HG02852 (cell line): ENCODE measurements at regions not wholly inside any gene's neighbourhood (a gene's known extent, or its start where the extent isn't known, plus 50 kb on each side); places are given as distances from the start of the nearest gene placed in this dataset.
"Not testable (repeated sequence)": the region's sequence is repeated elsewhere in the genome, so short reads cannot be mapped to it uniquely, and the experiment has no call there.

Experiments
- ATAC-seq: cut with Tn5 transposase; IDR thresholded peaks from one replicate; pipeline ENCODE4 v1.9.1; 2021; ENCODE audit warnings: mild to moderate bottlenecking, moderate library complexity; ENCODE audit not compliant: unreplicated experiment

DNA sequence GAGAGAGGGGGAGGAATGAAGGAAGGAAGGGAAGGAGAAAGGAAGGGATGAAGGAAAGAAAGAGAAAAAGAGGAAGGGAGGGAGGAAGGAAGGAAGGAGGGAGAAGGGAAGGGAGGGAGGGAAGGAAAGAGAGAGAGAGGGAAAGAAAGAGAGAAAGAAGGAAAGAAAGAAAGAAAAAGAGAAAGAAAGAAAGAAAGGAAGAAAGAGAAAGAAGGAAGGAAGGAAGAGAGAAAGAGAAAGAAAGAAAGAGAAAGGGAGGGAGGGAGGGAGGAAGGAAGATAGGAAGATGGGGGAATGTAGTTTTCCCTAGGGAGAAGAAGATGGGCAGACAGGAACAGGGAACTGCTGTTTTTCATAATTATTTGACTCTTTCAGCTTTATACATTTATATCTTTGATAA lies 115.1 kb upstream of the CXADR start:
- ATAC-seq, result no peak

DNA sequence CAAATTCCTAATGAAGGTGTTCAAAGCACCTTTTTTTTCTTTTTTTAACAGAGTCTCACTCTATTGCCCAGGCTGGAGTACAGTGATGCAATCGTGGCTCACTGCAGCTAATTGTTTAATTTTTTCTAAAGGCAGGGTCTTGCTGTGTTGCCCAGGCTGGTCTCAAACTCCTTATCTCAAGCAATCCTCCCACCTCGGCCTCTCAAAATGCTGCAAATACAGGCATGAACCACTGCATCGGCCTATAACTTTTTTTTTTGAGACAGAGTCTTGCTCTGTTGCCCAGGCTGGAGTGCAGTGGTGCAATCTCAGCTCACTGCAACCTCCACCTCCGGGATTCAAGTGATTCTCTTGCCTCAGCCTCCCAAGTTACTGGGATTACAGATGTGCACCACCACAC lies 113.9 kb upstream of the CXADR start:
- not testable (repeated sequence) for ATAC-seq

DNA sequence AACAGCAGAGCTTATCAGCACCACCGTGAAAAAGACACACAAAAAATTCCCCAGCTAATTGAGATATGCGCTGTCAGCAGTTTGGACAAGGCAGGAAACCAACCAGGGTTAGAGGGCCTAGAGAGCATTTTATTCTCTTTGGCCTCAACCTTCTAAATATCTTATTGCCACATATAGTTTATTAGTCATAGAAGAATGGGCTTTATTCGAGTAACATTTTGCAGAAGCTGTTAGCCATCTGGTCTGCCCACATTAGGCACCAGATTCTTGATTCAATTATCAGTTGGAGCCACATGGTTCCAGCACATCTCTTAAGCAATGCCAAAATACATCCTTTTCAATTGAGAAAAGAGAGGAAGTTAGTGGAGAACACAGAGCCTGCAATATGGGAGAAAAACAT lies 109.9 kb upstream of the CXADR start:
- ATAC-seq, result no peak

DNA sequence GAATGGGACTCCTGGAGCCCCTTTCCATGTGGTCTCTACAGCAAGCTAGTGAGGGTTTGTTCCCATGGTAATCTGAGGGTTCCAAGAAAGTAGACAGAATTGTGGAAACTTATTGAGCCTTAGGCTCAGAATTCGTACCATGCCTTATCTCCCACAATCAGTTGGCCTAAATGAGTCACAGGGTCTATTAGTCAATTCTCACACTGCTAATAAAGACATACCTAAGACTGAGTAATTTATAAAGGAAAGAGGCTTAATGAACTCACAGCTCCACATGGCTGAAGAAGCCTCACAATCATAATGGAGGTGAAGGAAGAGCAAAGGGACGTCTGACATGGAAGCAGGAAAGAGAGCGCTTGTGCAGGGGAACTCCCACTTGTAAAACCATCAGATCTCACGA lies 106.6 kb upstream of the CXADR start:
- ATAC-seq, result no peak

- no peak for ATAC-seq
These were observed 98.1 kb upstream of the CXADR start for GRCh38 chr21:17414766-17415165.

- ATAC-seq, result no peak
These were observed 96.7 kb upstream of the CXADR start for GRCh38 chr21:17416139-17416538.

GRCh38 chr21:17422931-17423330 lies 89.9 kb upstream of the CXADR start:
- no peak for ATAC-seq

DNA sequence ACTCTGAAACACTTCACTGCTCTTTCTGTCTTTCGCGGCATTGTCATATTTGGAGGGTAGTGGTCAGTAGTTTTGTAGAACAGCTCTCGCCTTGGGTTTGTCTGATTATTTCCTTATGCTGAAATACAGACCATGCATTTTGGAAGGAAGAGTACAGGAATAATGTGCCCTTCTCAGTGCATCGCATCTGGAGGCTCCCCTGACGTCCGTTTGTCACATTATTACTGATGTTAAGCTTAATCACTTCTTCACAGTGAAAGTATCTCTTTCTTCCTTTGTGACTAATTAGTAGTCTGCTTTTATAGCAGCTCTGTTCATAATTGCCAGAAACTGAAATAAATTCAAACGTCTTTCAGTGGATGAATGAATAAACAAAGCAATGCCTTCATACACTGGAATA lies 85.7 kb upstream of the CXADR start:
- no peak for ATAC-seq

GRCh38 chr21:17427831-17428483 lies 84.9 kb upstream of the CXADR start:
- peak; percentile 95 for ATAC-seq

- ATAC-seq, result peak; percentile 68
These were observed 84.4 kb upstream of the CXADR start for GRCh38 chr21:17428484-17428869.

- ATAC-seq, result no peak
These were observed 83.9 kb upstream of the CXADR start for GRCh38 chr21:17428980-17429379.

- ATAC-seq, result no peak
These were observed 82.9 kb upstream of the CXADR start for GRCh38 chr21:17429936-17430335.

- ATAC-seq, result no peak
These were observed 80.1 kb upstream of the CXADR start for GRCh38 chr21:17432732-17433057.

GRCh38 chr21:17433730-17434129 lies 79.1 kb upstream of the CXADR start:
- no peak for ATAC-seq

- no peak for ATAC-seq
These were observed 77.0 kb upstream of the CXADR start for GRCh38 chr21:17435565-17436543.

GRCh38 chr21:17436626-17437111 lies 76.2 kb upstream of the CXADR start:
- ATAC-seq, result no peak

GRCh38 chr21:17438635-17439034 lies 74.2 kb upstream of the CXADR start:
- ATAC-seq, result no peak

GRCh38 chr21:17440969-17441368 lies 71.9 kb upstream of the CXADR start:
- no peak for ATAC-seq

GRCh38 chr21:17441370-17441769 lies 71.5 kb upstream of the CXADR start:
- no peak for ATAC-seq

GRCh38 chr21:17442165-17442564 lies 70.7 kb upstream of the CXADR start:
- no peak for ATAC-seq

DNA sequence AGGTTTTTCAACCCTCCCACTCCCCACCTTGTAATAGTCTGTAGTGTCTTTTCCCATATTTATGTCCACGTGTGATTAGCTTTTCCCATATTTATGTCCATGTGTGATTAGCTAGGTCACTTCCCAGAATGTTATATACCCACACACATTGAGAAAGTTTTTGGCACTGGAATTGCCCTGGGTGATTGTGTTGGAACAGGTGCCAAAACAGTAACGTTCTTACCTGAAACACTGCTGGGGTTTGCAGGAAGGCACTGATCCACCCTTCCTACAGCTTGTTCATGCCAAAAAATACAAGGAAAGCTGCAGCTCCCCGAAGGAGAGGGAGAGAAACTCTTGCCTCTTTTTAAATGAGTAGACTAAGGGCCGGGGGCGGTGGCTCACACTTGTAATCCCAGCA lies 68.0 kb upstream of the CXADR start:
- no peak for ATAC-seq

GRCh38 chr21:17446737-17447136 lies 66.1 kb upstream of the CXADR start:
- ATAC-seq, result no peak
